ENCODE measurements at regions not wholly inside any gene's neighbourhood (a gene's known extent, or its start where the extent isn't known, plus 50 kb on each side); places are given as distances from the start of the nearest gene placed in this dataset.

DNA sequence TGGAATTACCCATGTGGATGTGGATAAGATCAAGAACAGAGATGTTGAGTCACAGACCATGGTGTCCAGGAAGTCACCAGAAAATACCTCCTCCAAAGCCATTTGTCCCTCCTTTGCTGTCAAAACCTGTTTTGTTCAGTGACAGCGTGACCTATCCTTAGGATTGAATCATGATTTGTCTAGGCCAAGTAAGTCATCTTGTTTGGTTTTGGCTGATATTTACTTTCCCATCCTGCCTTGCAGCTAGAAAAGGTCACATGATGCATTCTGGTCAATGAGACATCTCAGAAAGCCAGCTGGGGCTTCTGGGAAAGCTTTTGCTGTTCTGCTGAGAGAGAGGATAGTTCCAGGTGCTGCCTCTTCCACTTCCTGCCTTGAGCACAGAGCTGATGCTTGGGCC, 225.3 kb upstream of the ZMIZ1 start:
- H3K4me1 ChIP-seq (ENCODE audit: control insufficient read depth, extremely low read depth, insufficient read depth, low read length): no peaks in the 10 kb centered on the region
- no peaks in the 10 kb centered on the region for H3K79me2 ChIP-seq (ENCODE audit: control insufficient read depth, insufficient read depth, low read length)
- no peaks in the 10 kb centered on the region for H3K36me3 ChIP-seq (ENCODE audit: control insufficient read depth, insufficient read depth, low read length)
- no peak overlapping the region for H3K4me3 ChIP-seq (replicated peaks in 1 of 4; ENCODE audit: control extremely low read depth in 1 of 4, insufficient read depth in 1 of 4, low read depth in 3 of 4, low read length in 4 of 4)
- no peak overlapping the region for H3K9ac ChIP-seq (ENCODE audit: insufficient read depth, low read length)
- H2AFZ ChIP-seq (ENCODE audit: low read length): no peak overlapping the region
- TF ChIP-seq, protein P1, sequence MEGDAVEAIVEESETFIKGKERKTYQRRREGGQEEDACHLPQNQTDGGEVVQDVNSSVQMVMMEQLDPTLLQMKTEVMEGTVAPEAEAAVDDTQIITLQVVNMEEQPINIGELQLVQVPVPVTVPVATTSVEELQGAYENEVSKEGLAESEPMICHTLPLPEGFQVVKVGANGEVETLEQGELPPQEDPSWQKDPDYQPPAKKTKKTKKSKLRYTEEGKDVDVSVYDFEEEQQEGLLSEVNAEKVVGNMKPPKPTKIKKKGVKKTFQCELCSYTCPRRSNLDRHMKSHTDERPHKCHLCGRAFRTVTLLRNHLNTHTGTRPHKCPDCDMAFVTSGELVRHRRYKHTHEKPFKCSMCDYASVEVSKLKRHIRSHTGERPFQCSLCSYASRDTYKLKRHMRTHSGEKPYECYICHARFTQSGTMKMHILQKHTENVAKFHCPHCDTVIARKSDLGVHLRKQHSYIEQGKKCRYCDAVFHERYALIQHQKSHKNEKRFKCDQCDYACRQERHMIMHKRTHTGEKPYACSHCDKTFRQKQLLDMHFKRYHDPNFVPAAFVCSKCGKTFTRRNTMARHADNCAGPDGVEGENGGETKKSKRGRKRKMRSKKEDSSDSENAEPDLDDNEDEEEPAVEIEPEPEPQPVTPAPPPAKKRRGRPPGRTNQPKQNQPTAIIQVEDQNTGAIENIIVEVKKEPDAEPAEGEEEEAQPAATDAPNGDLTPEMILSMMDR (conservative IDR thresholded peaks at IDR 0.05 in 1 of 2, IDR thresholded peaks at IDR 0.05 in 1 of 2; ENCODE audit: low read depth in 1 of 2, low read length in 2 of 2): no peak
- no peak for TF ChIP-seq EZH2 (IDR thresholded peaks at IDR 0.05; ENCODE audit: low read length, missing control alignments)
- H3K9me3 ChIP-seq (ENCODE audit: control insufficient read depth, insufficient read depth, low read depth, low read length): no peaks in the 10 kb centered on the region
- no peak overlapping the region for H3K27ac ChIP-seq (ENCODE audit: insufficient read depth, low read length)
- H3K4me2 ChIP-seq (ENCODE audit: extremely low read depth, insufficient read depth, low read length): no peak overlapping the region
- no peak for DNase-seq (ENCODE audit: low read depth in 2 of 2)
- H4K20me1 ChIP-seq (ENCODE audit: control insufficient read depth, extremely low read depth, insufficient read depth, low read length): no peaks in the 10 kb centered on the region
- H3K27me3 ChIP-seq (ENCODE audit: control insufficient read depth, insufficient read depth, low read length): peaks cover 19% of the 10 kb centered on the region

GRCh38 chr10:78844960-78845607, 223.7 kb upstream of the ZMIZ1 start:
- no peak overlapping the region for H2AFZ ChIP-seq (ENCODE audit: low read length)
- H4K20me1 ChIP-seq (ENCODE audit: control insufficient read depth, extremely low read depth, insufficient read depth, low read length): no peaks in the 10 kb centered on the region
- H3K9me3 ChIP-seq (ENCODE audit: control insufficient read depth, insufficient read depth, low read depth, low read length): no peaks in the 10 kb centered on the region
- DNase-seq (ENCODE audit: low read depth in 2 of 2): no peak
- H3K27ac ChIP-seq (ENCODE audit: insufficient read depth, low read length): no peak overlapping the region
- H3K4me3 ChIP-seq (replicated peaks in 1 of 4; ENCODE audit: control extremely low read depth in 1 of 4, insufficient read depth in 1 of 4, low read depth in 3 of 4, low read length in 4 of 4): no peak overlapping the region
- TF ChIP-seq, protein P1 (conservative IDR thresholded peaks at IDR 0.05 in 1 of 2, IDR thresholded peaks at IDR 0.05 in 1 of 2; ENCODE audit: low read depth in 1 of 2, low read length in 2 of 2): no peak
- no peak for TF ChIP-seq EZH2 (IDR thresholded peaks at IDR 0.05; ENCODE audit: low read length, missing control alignments)
- peaks cover 21% of the 10 kb centered on the region for H3K27me3 ChIP-seq (ENCODE audit: control insufficient read depth, insufficient read depth, low read length)
- no peaks in the 10 kb centered on the region for H3K36me3 ChIP-seq (ENCODE audit: control insufficient read depth, insufficient read depth, low read length)
- H3K4me2 ChIP-seq (ENCODE audit: extremely low read depth, insufficient read depth, low read length): no peak overlapping the region
- no peaks in the 10 kb centered on the region for H3K79me2 ChIP-seq (ENCODE audit: control insufficient read depth, insufficient read depth, low read length)
- no peak overlapping the region for H3K9ac ChIP-seq (ENCODE audit: insufficient read depth, low read length)
- no peaks in the 10 kb centered on the region for H3K4me1 ChIP-seq (ENCODE audit: control insufficient read depth, extremely low read depth, insufficient read depth, low read length)

GRCh38 chr10:78846071-78846470, 222.7 kb upstream of the ZMIZ1 start:
- no peaks in the 10 kb centered on the region for H3K79me2 ChIP-seq (ENCODE audit: control insufficient read depth, insufficient read depth, low read length)
- DNase-seq (ENCODE audit: low read depth in 2 of 2): no peak
- no peaks in the 10 kb centered on the region for H4K20me1 ChIP-seq (ENCODE audit: control insufficient read depth, extremely low read depth, insufficient read depth, low read length)
- no peak overlapping the region for H3K4me3 ChIP-seq (replicated peaks in 1 of 4; ENCODE audit: control extremely low read depth in 1 of 4, insufficient read depth in 1 of 4, low read depth in 3 of 4, low read length in 4 of 4)
- H3K9ac ChIP-seq (ENCODE audit: insufficient read depth, low read length): no peak overlapping the region
- no peaks in the 10 kb centered on the region for H3K9me3 ChIP-seq (ENCODE audit: control insufficient read depth, insufficient read depth, low read depth, low read length)
- H3K27ac ChIP-seq (ENCODE audit: insufficient read depth, low read length): no peak overlapping the region
- H3K4me2 ChIP-seq (ENCODE audit: extremely low read depth, insufficient read depth, low read length): no peak overlapping the region
- H3K27me3 ChIP-seq (ENCODE audit: control insufficient read depth, insufficient read depth, low read length): peaks cover 19% of the 10 kb centered on the region
- no peaks in the 10 kb centered on the region for H3K36me3 ChIP-seq (ENCODE audit: control insufficient read depth, insufficient read depth, low read length)
- no peaks in the 10 kb centered on the region for H3K4me1 ChIP-seq (ENCODE audit: control insufficient read depth, extremely low read depth, insufficient read depth, low read length)
- no peak for TF ChIP-seq EZH2 (IDR thresholded peaks at IDR 0.05; ENCODE audit: low read length, missing control alignments)
- TF ChIP-seq, protein P1 (conservative IDR thresholded peaks at IDR 0.05 in 1 of 2, IDR thresholded peaks at IDR 0.05 in 1 of 2; ENCODE audit: low read depth in 1 of 2, low read length in 2 of 2): no peak
- no peak overlapping the region for H2AFZ ChIP-seq (ENCODE audit: low read length)
